SK-N-SH (cell line): ENCODE measurements at regions not wholly inside any gene's neighbourhood (a gene's known extent, or its start where the extent isn't known, plus 50 kb on each side); places are given as distances from the start of the nearest gene placed in this dataset.

Experiments used
- CTCF ChIA-PET: fragments of 300-600, 350-600 bp; formaldehyde crosslinking; extraction: SDS; loops from one replicate; lab custom pipeline; 2021; lab: Yijun Ruan, JAX
- POLR2A ChIA-PET: fragments of 350-600 bp; sonication (Branson Sonifier 250); formaldehyde crosslinking; extraction: SDS; loops from one replicate; lab custom pipeline; 2020; ENCODE audit warnings: antibody characterized with exemption, inconsistent platforms; lab: Yijun Ruan, JAX
- DNase-seq: peaks from one replicate; pipeline ENCODE4 v3.0.0; 2012
- H2AFZ ChIP-seq: fragments of 200-600 bp; sonication (generic); 2 replicates; pipeline ENCODE4 v1.8.1; 2016; ENCODE audit warnings: antibody characterized with exemption, mild to moderate bottlenecking, low read depth
- H3F3A ChIP-seq: fragments of 200-600 bp; sonication (generic); replicated peaks from 2 replicates; pipeline ENCODE3; 2016; ENCODE audit warnings: antibody characterized with exemption, mild to moderate bottlenecking; ENCODE audit not compliant: insufficient read depth
- H3K27ac ChIP-seq, 2 experiments: fragments of 200-500 bp in 1 of 2; fragments of 200-600 bp in 1 of 2; sonication (Bioruptor generic) in 1 of 2; sonication (generic), shearing (Covaris generic) in 1 of 2; 2 replicates each; pipeline versions ENCODE4 v1.5.1 to v1.6.1; 2014 to 2016; ENCODE audit warnings: low read depth in 2 of 2, inconsistent platforms in 1 of 2, low read length in 1 of 2, mild to moderate bottlenecking in 1 of 2, mixed read lengths in 1 of 2
- H3K27me3 ChIP-seq: fragments of 200-600 bp; sonication (generic), shearing (Covaris generic); 2 replicates; pipeline ENCODE4 v1.6.1; 2016; ENCODE audit warnings: mixed run types; ENCODE audit not compliant: insufficient read depth
- H3K36me3 ChIP-seq, 2 experiments: fragments of 200-500 bp in 1 of 2; fragments of 200-600 bp in 1 of 2; sonication (Bioruptor generic) in 1 of 2; sonication (generic) in 1 of 2; replicated peaks in 1 of 2; 2 replicates each; pipeline versions ENCODE3 to v1.5.1; 2014 to 2016; ENCODE audit warnings: low read length in 1 of 2, mild to moderate bottlenecking in 1 of 2; ENCODE audit not compliant: insufficient read depth in 2 of 2, control insufficient read depth in 1 of 2
- H3K4me1 ChIP-seq, 2 experiments: fragments of 200-500 bp in 1 of 2; fragments of 200-600 bp in 1 of 2; sonication (Bioruptor generic) in 1 of 2; sonication (generic), shearing (Covaris generic) in 1 of 2; 2 replicates each; pipeline versions ENCODE4 v1.5.1 to v1.6.1; 2014 to 2016; ENCODE audit warnings: low read depth in 1 of 2, low read length in 1 of 2, mixed run types in 1 of 2; ENCODE audit not compliant: insufficient read depth in 2 of 2, control insufficient read depth in 1 of 2
- H3K4me2 ChIP-seq: fragments of 200-600 bp; sonication (generic), shearing (Covaris generic); 2 replicates; pipeline ENCODE4 v1.6.1; 2017; ENCODE audit warnings: mixed run types
- H3K4me3 ChIP-seq, 2 experiments: fragments of 200-500 bp in 1 of 2; fragments of 200-600 bp in 1 of 2; sonication (Bioruptor generic) in 1 of 2; sonication (generic), shearing (Covaris generic) in 1 of 2; 2 replicates each; pipeline versions ENCODE4 v1.5.1 to v1.8.1; 2014 to 2016; ENCODE audit warnings: low read depth in 2 of 2, inconsistent platforms in 1 of 2, low read length in 1 of 2, mild to moderate bottlenecking in 1 of 2, mixed read lengths in 1 of 2, moderate library complexity in 1 of 2
- H3K79me2 ChIP-seq: fragments of 200-600 bp; sonication (generic); 2 replicates; pipeline ENCODE4 v1.8.1; 2017; ENCODE audit warnings: mild to moderate bottlenecking; ENCODE audit not compliant: insufficient read depth
- H3K9ac ChIP-seq: fragments of 200-600 bp; sonication (generic); 2 replicates; pipeline ENCODE4 v1.6.1; 2017; ENCODE audit warnings: mixed run types
- H3K9me2 ChIP-seq: fragments of 200-600 bp; sonication (generic); 2 replicates; pipeline ENCODE4 v1.6.1; 2017; ENCODE audit warnings: mixed run types
- H3K9me3 ChIP-seq: fragments of 200-600 bp; sonication (generic); 2 replicates; pipeline ENCODE4 v1.6.1; 2017; ENCODE audit warnings: mixed run types, mild to moderate bottlenecking, moderate library complexity
- H4K20me1 ChIP-seq: fragments of 200-600 bp; sonication (generic); 2 replicates; pipeline ENCODE4 v1.6.1; 2017; ENCODE audit warnings: mild to moderate bottlenecking, mixed run types; ENCODE audit not compliant: insufficient read depth
- ELF1 ChIP-seq: IDR thresholded peaks from 2 replicates; pipeline ENCODE4 v1.4.0; 2012
- MEF2A ChIP-seq: IDR thresholded peaks from 2 replicates; pipeline ENCODE4 v1.4.0; 2012; ENCODE audit warnings: low read depth, borderline replicate concordance
- MXI1 ChIP-seq: IDR thresholded peaks from 2 replicates; pipeline ENCODE4 v1.6.1; 2012; ENCODE audit warnings: mild to moderate bottlenecking, low read depth, low read length, improper control_type of control experiment
- RCOR1 ChIP-seq: fragments of 150-350 bp; IDR thresholded peaks from 2 replicates; pipeline ENCODE4 v1.6.1; 2017; ENCODE audit warnings: antibody characterized with exemption, low read length
- SIN3A ChIP-seq: IDR thresholded peaks from 2 replicates; pipeline ENCODE4 v1.6.1; 2012; ENCODE audit warnings: low read depth, mild to moderate bottlenecking, low read length, moderate library complexity, borderline replicate concordance
- WGBS: methylation state at CpG from one replicate; pipeline ENCODE4 v1.1.6; 2017; ENCODE audit warnings: low lambda C conversion rate; 5-methylcytosine and 5-hydroxymethylcytosine counted together
- TF ChIP-seq, protein P1 (sequence below): IDR thresholded peaks from 2 replicates; pipeline ENCODE4 v1.6.1; 2012; ENCODE audit warnings: mild to moderate bottlenecking, low read depth, low read length, moderate library complexity
- TF ChIP-seq, protein P2 (sequence below): IDR thresholded peaks from 2 replicates; pipeline ENCODE4 v1.4.0; 2012; ENCODE audit warnings: low read depth, borderline replicate concordance

- ChIA-PET POLR2A (no interaction called here), CTCF (interaction anchor here (2.2 to 4.0 kb wide), 2 partner anchors 207 to 364 kb away, joined by 10 to 28 read pairs; no protein-coding TSS in a partner anchor)
- Histone ChIP-seq H3K79me2 (no peaks in the 10 kb centered on the region), H3K4me2 (no peak overlapping the region), H3K9me3 (no peaks in the 10 kb centered on the region), H3K27me3 (no peaks in the 10 kb centered on the region), H2AFZ (no peak overlapping the region), H3K9me2 (no peaks in the 10 kb centered on the region), H3K4me1 (no peaks in the 10 kb centered on the region), H3K9ac (no peak overlapping the region), H3F3A (no peaks in the 10 kb centered on the region), H4K20me1 (no peaks in the 10 kb centered on the region), H3K4me3 (no peak overlapping the region), H3K36me3 (no peaks in the 10 kb centered on the region), H3K27ac (no peak overlapping the region)
- no peak for DNase-seq
- 33% methylated on average over 4 of the region's 4 CpGs for WGBS
- no peak for TF ChIP-seq MEF2A
Observed at GRCh38 chr10:23522345-23522744, 83.5 kb downstream of the OTUD1 start.

GRCh38 chr10:23523251-23523650 lies 84.4 kb downstream of the OTUD1 start:
- TF ChIP-seq RCOR1 (no peak), MXI1 (no peak), SIN3A (no peak), MEF2A (no peak), ELF1 (no peak)
- TF ChIP-seq, protein P1, sequence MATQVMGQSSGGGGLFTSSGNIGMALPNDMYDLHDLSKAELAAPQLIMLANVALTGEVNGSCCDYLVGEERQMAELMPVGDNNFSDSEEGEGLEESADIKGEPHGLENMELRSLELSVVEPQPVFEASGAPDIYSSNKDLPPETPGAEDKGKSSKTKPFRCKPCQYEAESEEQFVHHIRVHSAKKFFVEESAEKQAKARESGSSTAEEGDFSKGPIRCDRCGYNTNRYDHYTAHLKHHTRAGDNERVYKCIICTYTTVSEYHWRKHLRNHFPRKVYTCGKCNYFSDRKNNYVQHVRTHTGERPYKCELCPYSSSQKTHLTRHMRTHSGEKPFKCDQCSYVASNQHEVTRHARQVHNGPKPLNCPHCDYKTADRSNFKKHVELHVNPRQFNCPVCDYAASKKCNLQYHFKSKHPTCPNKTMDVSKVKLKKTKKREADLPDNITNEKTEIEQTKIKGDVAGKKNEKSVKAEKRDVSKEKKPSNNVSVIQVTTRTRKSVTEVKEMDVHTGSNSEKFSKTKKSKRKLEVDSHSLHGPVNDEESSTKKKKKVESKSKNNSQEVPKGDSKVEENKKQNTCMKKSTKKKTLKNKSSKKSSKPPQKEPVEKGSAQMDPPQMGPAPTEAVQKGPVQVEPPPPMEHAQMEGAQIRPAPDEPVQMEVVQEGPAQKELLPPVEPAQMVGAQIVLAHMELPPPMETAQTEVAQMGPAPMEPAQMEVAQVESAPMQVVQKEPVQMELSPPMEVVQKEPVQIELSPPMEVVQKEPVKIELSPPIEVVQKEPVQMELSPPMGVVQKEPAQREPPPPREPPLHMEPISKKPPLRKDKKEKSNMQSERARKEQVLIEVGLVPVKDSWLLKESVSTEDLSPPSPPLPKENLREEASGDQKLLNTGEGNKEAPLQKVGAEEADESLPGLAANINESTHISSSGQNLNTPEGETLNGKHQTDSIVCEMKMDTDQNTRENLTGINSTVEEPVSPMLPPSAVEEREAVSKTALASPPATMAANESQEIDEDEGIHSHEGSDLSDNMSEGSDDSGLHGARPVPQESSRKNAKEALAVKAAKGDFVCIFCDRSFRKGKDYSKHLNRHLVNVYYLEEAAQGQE, result peak; percentile 55; the same call in 1 of the 2 replicates
- TF ChIP-seq, protein P2, sequence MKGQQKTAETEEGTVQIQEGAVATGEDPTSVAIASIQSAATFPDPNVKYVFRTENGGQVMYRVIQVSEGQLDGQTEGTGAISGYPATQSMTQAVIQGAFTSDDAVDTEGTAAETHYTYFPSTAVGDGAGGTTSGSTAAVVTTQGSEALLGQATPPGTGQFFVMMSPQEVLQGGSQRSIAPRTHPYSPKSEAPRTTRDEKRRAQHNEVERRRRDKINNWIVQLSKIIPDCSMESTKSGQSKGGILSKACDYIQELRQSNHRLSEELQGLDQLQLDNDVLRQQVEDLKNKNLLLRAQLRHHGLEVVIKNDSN, result no peak

More at GRCh38 chr10:23523251-23523650, 84.4 kb downstream of the OTUD1 start:
- Histone ChIP-seq H3F3A (no peaks in the 10 kb centered on the region), H3K4me2 (no peak overlapping the region), H3K36me3 (no peaks in the 10 kb centered on the region), H3K9me2 (no peaks in the 10 kb centered on the region), H3K27me3 (no peaks in the 10 kb centered on the region), H3K4me1 (no peaks in the 10 kb centered on the region), H3K79me2 (no peaks in the 10 kb centered on the region), H3K9me3 (no peaks in the 10 kb centered on the region), H2AFZ (no peak overlapping the region), H4K20me1 (no peaks in the 10 kb centered on the region), H3K4me3 (no peak overlapping the region), H3K27ac (no peak overlapping the region), H3K9ac (no peak overlapping the region)
- 40% methylated on average over 4 of the region's 4 CpGs for WGBS
- ChIA-PET CTCF (interaction anchor here (0.8 to 10.3 kb wide), 2 partner anchors 208 to 361 kb away, joined by 3 to 183 read pairs; no protein-coding TSS in a partner anchor), POLR2A (no interaction called here)
- no peak for DNase-seq
